ENCODE measurements at regions not wholly inside any gene's neighbourhood (a gene's known extent, or its start where the extent isn't known, plus 50 kb on each side); places are given as distances from the start of the nearest gene placed in this dataset.

GRCh38 chr5:61881821-61882487 lies 424.1 kb upstream of the KIF2A start:
- TF ChIP-seq TAF1 (IDR thresholded peaks at IDR 0.05; ENCODE audit: borderline replicate concordance, insufficient read depth, low read length) (no peak), POLR2AphosphoS5 (IDR thresholded peaks at IDR 0.05; ENCODE audit: low read depth, low read length) (no peak), SIN3A (IDR thresholded peaks at IDR 0.05; ENCODE audit: borderline replicate concordance, insufficient read depth, low read length) (peak; percentile 90; the same call in 1 of the 2 replicates), REST (IDR thresholded peaks at IDR 0.05; ENCODE audit: insufficient read depth in 1 of 2, low read depth in 2 of 2, low read length in 2 of 2) (no peak), FOXP2 (optimal IDR thresholded peaks at IDR 0.05; ENCODE audit: borderline replicate concordance, extremely low read depth, extremely low read length, insufficient read depth) (peak; percentile 94)

- TF ChIP-seq POLR2AphosphoS5 (IDR thresholded peaks at IDR 0.05; ENCODE audit: low read depth, low read length) (no peak), SIN3A (IDR thresholded peaks at IDR 0.05; ENCODE audit: borderline replicate concordance, insufficient read depth, low read length) (no peak), FOXP2 (optimal IDR thresholded peaks at IDR 0.05; ENCODE audit: borderline replicate concordance, extremely low read depth, extremely low read length, insufficient read depth) (no peak), TAF1 (IDR thresholded peaks at IDR 0.05; ENCODE audit: borderline replicate concordance, insufficient read depth, low read length) (no peak), REST (IDR thresholded peaks at IDR 0.05; ENCODE audit: insufficient read depth in 1 of 2, low read depth in 2 of 2, low read length in 2 of 2) (no peak)
Observed at GRCh38 chr5:61882901-61883500, 423.0 kb upstream of the KIF2A start.

GRCh38 chr5:61884252-61884855 lies 421.7 kb upstream of the KIF2A start:
- no peak for TF ChIP-seq SIN3A (IDR thresholded peaks at IDR 0.05; ENCODE audit: borderline replicate concordance, insufficient read depth, low read length)
- no peak for TF ChIP-seq TAF1 (IDR thresholded peaks at IDR 0.05; ENCODE audit: borderline replicate concordance, insufficient read depth, low read length)
- no peak for TF ChIP-seq POLR2AphosphoS5 (IDR thresholded peaks at IDR 0.05; ENCODE audit: low read depth, low read length)
- TF ChIP-seq FOXP2 (optimal IDR thresholded peaks at IDR 0.05; ENCODE audit: borderline replicate concordance, extremely low read depth, extremely low read length, insufficient read depth) = no peak
- TF ChIP-seq REST (IDR thresholded peaks at IDR 0.05; ENCODE audit: insufficient read depth in 1 of 2, low read depth in 2 of 2, low read length in 2 of 2) = no peak

- no peak for TF ChIP-seq POLR2AphosphoS5 (IDR thresholded peaks at IDR 0.05; ENCODE audit: low read depth, low read length)
- no peak for TF ChIP-seq REST (IDR thresholded peaks at IDR 0.05; ENCODE audit: insufficient read depth in 1 of 2, low read depth in 2 of 2, low read length in 2 of 2)
- TF ChIP-seq TAF1 (IDR thresholded peaks at IDR 0.05; ENCODE audit: borderline replicate concordance, insufficient read depth, low read length) = no peak
- TF ChIP-seq SIN3A (IDR thresholded peaks at IDR 0.05; ENCODE audit: borderline replicate concordance, insufficient read depth, low read length) = no peak
- TF ChIP-seq FOXP2 (optimal IDR thresholded peaks at IDR 0.05; ENCODE audit: borderline replicate concordance, extremely low read depth, extremely low read length, insufficient read depth) = no peak
Observed at GRCh38 chr5:61886214-61886613, 419.8 kb upstream of the KIF2A start.

All from PFSK-1 (cell line).